ENCODE measurements at regions not wholly inside any gene's neighbourhood (a gene's known extent, or its start where the extent isn't known, plus 50 kb on each side); places are given as distances from the start of the nearest gene placed in this dataset.

DNA sequence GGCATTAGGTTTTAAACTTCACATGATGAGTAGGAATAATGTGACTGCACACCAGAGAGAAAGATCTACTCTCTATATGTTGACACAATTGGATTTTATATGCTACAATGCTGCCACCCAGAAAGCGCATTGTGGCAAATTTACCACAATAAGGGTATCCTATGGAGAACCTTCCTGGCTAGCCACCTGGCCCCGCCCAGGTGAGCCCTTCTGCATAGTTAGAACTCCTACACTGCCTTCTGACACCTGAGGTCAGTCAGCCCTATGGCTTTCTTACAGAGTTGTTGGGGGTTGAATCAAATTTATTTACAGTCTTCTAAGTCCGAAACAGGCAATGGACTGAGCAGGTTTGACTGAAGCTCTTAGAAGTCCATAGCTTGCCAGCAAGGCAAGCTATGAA lies 153.8 kb upstream of the S100G start:
- DNase-seq (ENCODE audit: low read depth): no peak

DNA sequence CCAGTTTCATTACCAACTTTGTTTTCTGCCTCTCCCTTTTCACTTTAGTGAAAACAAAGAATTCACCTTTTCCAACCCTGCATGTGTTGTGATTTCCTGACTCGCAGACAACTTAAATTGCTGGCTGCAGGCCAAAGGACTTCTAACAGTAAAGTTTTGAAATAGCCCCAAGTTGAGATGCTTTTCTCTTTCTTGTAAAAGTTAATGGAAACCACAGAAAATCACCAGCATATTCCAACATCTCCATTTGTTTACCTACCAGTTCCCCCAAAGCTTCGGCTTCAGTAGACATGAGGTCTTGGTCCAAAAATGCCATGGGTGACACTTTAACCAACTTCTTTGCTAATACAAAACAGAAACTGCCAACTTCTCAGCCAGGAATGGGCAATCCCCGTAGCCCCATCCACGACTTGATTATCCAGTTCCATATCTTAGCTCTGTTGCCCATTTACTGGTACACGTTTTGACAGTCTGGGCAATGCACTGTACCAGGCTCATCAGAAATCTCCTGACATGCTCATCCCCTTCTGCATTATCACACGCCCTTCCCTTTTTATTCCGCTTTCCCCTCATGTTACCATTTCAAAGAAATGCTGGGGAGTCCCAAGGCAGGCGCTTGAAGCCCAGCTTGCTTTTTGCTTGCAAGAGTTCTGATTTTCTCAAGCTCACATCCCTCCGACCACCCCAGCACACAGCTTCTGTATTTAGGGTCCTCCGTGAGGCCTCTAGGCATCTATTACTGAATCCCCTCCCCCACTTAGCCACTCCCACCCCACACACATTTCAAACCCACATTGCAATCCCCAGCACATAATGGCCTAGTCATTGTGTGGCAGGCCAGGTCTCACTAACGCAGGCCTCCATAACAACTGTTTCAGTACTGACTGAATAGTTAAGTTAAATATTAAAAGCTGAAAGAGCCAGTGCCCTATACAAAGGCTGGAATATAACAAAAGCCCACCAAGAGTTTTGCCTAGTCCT lies 137.9 kb upstream of the S100G start:
- no peak for DNase-seq (ENCODE audit: low read depth)

DNA sequence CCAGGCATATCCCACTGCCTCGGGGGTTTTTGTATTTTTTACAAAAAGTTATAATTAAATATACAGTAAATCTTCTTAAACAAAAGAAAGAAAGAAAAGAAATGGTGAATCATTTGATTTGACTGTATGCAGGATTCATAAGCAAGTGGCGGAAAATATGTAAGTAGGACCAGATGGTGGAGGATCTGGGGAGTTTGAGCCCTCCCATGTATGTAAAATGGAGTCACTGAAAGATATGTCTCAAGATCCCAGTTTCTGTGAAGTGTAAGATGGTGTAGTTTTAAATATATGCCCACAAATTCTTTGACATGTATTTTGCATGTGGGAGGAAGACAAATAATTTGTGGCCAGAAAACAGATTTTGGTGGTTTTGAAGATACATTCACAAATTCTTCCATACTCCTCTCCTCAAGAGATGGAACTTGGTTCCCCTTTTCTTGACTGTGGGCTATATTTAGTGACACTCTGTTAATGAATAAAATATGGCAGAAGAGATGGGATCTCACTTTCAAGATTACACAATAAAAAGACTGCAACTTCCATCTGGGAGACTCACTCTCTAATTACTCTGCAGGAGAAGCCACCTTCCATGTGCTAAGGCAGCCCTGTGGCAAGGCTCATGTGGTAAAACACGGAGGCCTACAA lies 133.6 kb upstream of the S100G start:
- DNase-seq (ENCODE audit: low read depth): no peak

DNA sequence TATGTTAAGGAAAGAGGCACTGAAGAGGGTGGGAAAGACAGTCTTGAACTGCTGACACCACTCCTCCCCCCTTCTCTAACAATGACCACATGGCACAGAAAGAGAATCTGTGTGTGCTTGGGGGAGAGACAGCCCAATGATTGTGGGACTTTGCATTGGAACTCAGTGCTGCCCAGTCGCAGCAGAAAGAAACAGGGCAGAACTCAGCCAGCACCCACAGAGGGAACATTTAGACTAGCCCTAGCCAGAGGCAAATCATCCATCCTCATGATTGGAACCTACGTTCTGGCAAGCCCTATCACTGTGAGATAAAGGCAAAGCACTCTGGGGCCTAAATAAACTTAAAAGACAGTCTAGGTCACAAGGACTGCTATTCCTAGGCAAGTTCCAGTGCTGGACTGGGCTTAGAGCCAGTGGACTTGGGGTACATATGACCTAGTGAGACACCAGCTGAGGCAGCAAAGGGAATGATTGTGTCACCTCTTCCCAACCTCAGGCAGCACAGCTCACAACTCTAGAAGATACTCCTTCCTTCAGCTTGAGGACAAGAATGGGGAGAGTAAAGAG lies 132.8 kb upstream of the S100G start:
- DNase-seq (ENCODE audit: low read depth): no peak

DNA sequence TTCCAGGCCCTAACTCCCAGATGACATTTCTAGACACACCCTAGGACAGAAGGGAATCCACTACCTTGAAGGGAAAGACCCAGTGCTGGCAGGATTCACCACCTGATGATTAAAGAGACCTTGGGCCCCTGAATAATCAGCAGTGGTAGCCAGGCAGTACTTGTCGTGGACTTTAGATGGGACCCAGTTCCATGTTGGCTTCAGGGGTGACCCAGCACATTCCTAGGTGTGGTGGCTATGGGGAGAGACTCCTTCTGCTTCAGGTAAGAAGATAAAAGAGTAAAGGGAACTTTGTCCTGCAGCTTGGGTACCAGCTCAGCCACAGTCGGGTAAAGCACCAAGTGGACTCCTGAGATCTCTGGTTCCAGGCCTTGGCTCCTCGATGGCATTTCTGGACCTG lies 131.8 kb upstream of the S100G start:
- no peak for DNase-seq (ENCODE audit: low read depth)

DNA sequence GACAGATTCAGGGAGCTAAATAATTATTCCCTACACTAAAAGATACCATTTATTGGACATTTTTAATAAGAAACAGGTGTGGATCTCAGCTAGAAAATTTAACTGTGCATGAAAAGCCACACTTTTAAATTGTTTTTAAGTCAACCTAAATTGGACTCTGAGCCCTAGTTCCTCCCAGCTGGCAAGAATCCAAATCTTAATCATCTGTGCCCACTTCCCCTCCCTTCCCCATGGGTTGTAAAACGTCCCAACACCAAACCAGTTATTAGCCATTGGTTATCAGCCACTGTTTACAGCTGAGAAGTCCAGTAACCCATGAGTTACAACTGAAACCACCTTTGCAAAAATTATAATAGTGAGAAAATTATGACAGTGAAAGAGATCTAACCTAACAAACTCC lies 125.6 kb upstream of the S100G start:
- no peak for DNase-seq (ENCODE audit: low read depth)

DNA sequence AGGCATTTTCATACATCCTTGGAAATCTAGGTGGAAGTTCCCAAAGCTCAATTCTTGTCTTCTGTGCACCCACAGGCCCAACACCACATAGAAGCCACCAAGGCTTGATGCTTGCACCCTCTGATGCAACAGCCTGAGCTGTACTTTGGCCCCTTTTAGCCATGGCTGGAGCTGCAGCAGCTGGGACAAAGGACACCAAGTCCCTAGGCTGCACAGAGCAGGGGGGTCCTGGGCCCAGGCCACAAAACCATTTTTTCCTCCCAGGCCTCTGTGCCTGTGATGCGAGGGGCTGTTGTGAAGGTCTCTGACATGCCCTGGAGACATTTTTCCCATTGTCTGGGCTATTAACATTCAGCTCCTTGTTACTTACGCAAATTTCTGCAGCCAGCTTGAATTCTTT lies 124.0 kb upstream of the S100G start:
- no peak for DNase-seq (ENCODE audit: low read depth)

DNA sequence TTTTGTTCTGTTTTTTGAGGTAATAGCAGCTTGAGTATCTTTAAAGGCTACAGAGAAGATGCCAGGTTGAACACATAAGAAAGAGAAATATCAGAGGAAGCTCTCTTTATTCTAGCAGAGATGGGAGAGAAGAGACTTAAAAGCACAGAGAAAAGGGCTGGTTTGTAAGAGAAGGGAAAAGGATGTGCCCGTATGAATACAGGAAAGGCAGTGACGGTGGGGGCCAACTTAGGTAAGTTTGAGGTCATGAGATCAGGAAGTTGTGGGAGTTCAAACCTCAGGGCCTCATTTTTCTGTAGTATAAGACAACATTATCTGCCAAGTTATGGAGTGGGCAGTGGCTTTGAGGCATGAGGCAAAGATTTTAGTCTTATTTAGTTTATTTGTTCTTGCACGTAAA lies 121.3 kb upstream of the S100G start:
- DNase-seq (ENCODE audit: low read depth): no peak

All from stimulated activated CD8-positive, alpha-beta memory T cell treated with anti-CD3 and anti-CD28 coated beads, Interleukin-15, amount 100 ng/mL, for 1 hour (primary cell).